H9 (cell line): ENCODE measurements at regions not wholly inside any gene's neighbourhood (a gene's known extent, or its start where the extent isn't known, plus 50 kb on each side); places are given as distances from the start of the nearest gene placed in this dataset.

Experiments
- DNase-seq: peaks from one replicate; pipeline ENCODE4 v3.0.0-alpha.2; 2017
- H2AFZ ChIP-seq: one replicate; pipeline ENCODE4 v1.6.1; 2013; ENCODE audit warnings: mild to moderate bottlenecking, low read length, control low read depth, moderate library complexity
- H2AK5ac ChIP-seq: 2 replicates; pipeline ENCODE4 v1.6.1; 2013; ENCODE audit warnings: low read length, control low read depth, mixed read lengths; ENCODE audit not compliant: insufficient read length
- H2BK120ac ChIP-seq: one replicate; pipeline ENCODE4 v1.6.1; 2013; ENCODE audit warnings: low read depth, mild to moderate bottlenecking, low read length, control low read depth, inconsistent platforms; ENCODE audit not compliant: poor library complexity, severe bottlenecking
- H2BK12ac ChIP-seq: 2 replicates; pipeline ENCODE4 v1.6.1; 2013; ENCODE audit warnings: low read length, control low read depth, mixed read lengths, low read depth; ENCODE audit not compliant: insufficient read length
- H2BK15ac ChIP-seq: 2 replicates; pipeline ENCODE4 v1.6.1; 2013; ENCODE audit warnings: low read depth, low read length, control low read depth
- H2BK20ac ChIP-seq: one replicate; pipeline ENCODE4 v1.6.1; 2013; ENCODE audit warnings: low read depth, mild to moderate bottlenecking, low read length, control low read depth, inconsistent platforms; ENCODE audit not compliant: poor library complexity, severe bottlenecking
- H2BK5ac ChIP-seq: 2 replicates; pipeline ENCODE4 v1.6.1; 2013; ENCODE audit warnings: low read length, control low read depth, mixed read lengths; ENCODE audit not compliant: insufficient read length
- H3K14ac ChIP-seq: 2 replicates; pipeline ENCODE4 v1.6.1; 2013; ENCODE audit warnings: low read length, control low read depth; ENCODE audit not compliant: insufficient read depth
- H3K18ac ChIP-seq: 2 replicates; pipeline ENCODE4 v1.6.1; 2013; ENCODE audit warnings: low read depth, mild to moderate bottlenecking, mixed read lengths, low read length, control low read depth; ENCODE audit not compliant: insufficient read length
- H3K23ac ChIP-seq: 2 replicates; pipeline ENCODE4 v1.6.1; 2013; ENCODE audit warnings: low read length, control low read depth, mixed read lengths, low read depth; ENCODE audit not compliant: insufficient read length
- H3K23me2 ChIP-seq: 2 replicates; pipeline ENCODE4 v1.6.1; 2013; ENCODE audit warnings: low read depth, mild to moderate bottlenecking, mixed read lengths, low read length, control low read depth; ENCODE audit not compliant: insufficient read length, poor library complexity, severe bottlenecking
- H3K27ac ChIP-seq: 2 replicates; pipeline ENCODE4 v1.5.1; 2013; ENCODE audit warnings: low read length, control low read depth, mixed read lengths, low read depth; ENCODE audit not compliant: insufficient read length
- H3K27me3 ChIP-seq: 2 replicates; pipeline ENCODE4 v1.6.1; 2013; ENCODE audit warnings: low read length, control low read depth, inconsistent platforms; ENCODE audit not compliant: insufficient read depth
- H3K4ac ChIP-seq: 2 replicates; pipeline ENCODE4 v1.6.1; 2013; ENCODE audit warnings: low read depth, mild to moderate bottlenecking, control low read depth, inconsistent platforms, low read length, moderate library complexity
- H3K4me1 ChIP-seq: 2 replicates; pipeline ENCODE4 v1.6.1; 2013; ENCODE audit warnings: low read length, control low read depth, inconsistent platforms; ENCODE audit not compliant: insufficient read depth
- H3K4me2 ChIP-seq: 2 replicates; pipeline ENCODE4 v1.6.1; 2013; ENCODE audit warnings: low read length, control low read depth, mixed read lengths; ENCODE audit not compliant: insufficient read length, insufficient read depth
- H3K56ac ChIP-seq: 2 replicates; pipeline ENCODE4 v1.6.1; 2013; ENCODE audit warnings: low read depth, mild to moderate bottlenecking, mixed read lengths, low read length, control low read depth; ENCODE audit not compliant: insufficient read length
- H3K79me1 ChIP-seq: 2 replicates; pipeline ENCODE4 v1.6.1; 2013; ENCODE audit warnings: low read depth, mild to moderate bottlenecking, moderate library complexity, low read length, control low read depth, inconsistent platforms; ENCODE audit not compliant: insufficient read depth, poor library complexity, severe bottlenecking
- H3K79me2 ChIP-seq: 2 replicates; pipeline ENCODE4 v1.6.1; 2013; ENCODE audit warnings: low read length, control low read depth, inconsistent platforms; ENCODE audit not compliant: insufficient read depth
- H3K9ac ChIP-seq: 2 replicates; pipeline ENCODE4 v1.6.1; 2013; ENCODE audit warnings: low read length, control low read depth, mixed read lengths; ENCODE audit not compliant: insufficient read length; ENCODE audit errors: extremely low read depth
- H3K9me3 ChIP-seq: one replicate; pipeline ENCODE4 v1.6.1; 2013; ENCODE audit warnings: low read depth, low read length, inconsistent platforms; ENCODE audit not compliant: control insufficient read depth
- H3T11ph ChIP-seq: one replicate; pipeline ENCODE4 v1.6.1; 2013; ENCODE audit warnings: mild to moderate bottlenecking, low read length, control low read depth, inconsistent platforms
- H4K20me1 ChIP-seq: one replicate; pipeline ENCODE4 v1.6.1; 2013; ENCODE audit not compliant: control insufficient read depth, insufficient read length, insufficient read depth
- H4K5ac ChIP-seq: 2 replicates; pipeline ENCODE4 v1.6.1; 2013; ENCODE audit warnings: low read depth, mild to moderate bottlenecking, mixed read lengths, low read length, control low read depth; ENCODE audit not compliant: insufficient read length
- H4K8ac ChIP-seq: replicated peaks from 2 replicates; pipeline ENCODE4 v1.6.1; 2013; ENCODE audit warnings: low read length, control low read depth, mixed read lengths, low read depth; ENCODE audit not compliant: insufficient read length
- H4K91ac ChIP-seq: 2 replicates; pipeline ENCODE4 v1.6.1; 2013; ENCODE audit warnings: low read depth, mild to moderate bottlenecking, moderate library complexity, mixed read lengths, low read length, control low read depth; ENCODE audit not compliant: insufficient read length
- H3K27ac Mint-ChIP-seq, 3 experiments: 2 replicates in 2 of 3; 3 replicates in 1 of 3; pipeline ENCODE4 v1.8.0; 2020 to 2021; ENCODE audit warnings: mixed read lengths in 3 of 3, mild to moderate bottlenecking in 1 of 3, moderate library complexity in 1 of 3
- H3K27me3 Mint-ChIP-seq: 2 replicates; pipeline ENCODE4 v1.8.0; 2021; ENCODE audit warnings: low read depth, mild to moderate bottlenecking, moderate library complexity, mixed read lengths
- H3K36me3 Mint-ChIP-seq, 3 experiments: 2 replicates in 2 of 3; 3 replicates in 1 of 3; pipeline ENCODE4 v1.8.0; 2020 to 2021; ENCODE audit warnings: low read depth in 3 of 3, mixed read lengths in 3 of 3; ENCODE audit not compliant: insufficient read depth in 1 of 3
- H3K4me1 Mint-ChIP-seq, 2 experiments: 2 replicates each; pipeline ENCODE4 v1.8.0; 2020; ENCODE audit warnings: mixed read lengths in 2 of 2
- H3K4me3 Mint-ChIP-seq, 2 experiments: 2 replicates in 1 of 2; 3 replicates in 1 of 2; pipeline ENCODE4 v1.8.0; 2020 to 2021; ENCODE audit warnings: mild to moderate bottlenecking in 2 of 2, mixed read lengths in 2 of 2, moderate library complexity in 1 of 2
- H3K9me3 Mint-ChIP-seq, 2 experiments: 2 replicates in 1 of 2; 3 replicates in 1 of 2; pipeline ENCODE4 v1.8.0; 2020; ENCODE audit warnings: mild to moderate bottlenecking in 2 of 2, mixed read lengths in 2 of 2, moderate library complexity in 1 of 2
- CTCF ChIP-seq: fragments of 200-600 bp; sonication (generic); conservative IDR thresholded peaks from 3 replicates; pipeline ENCODE4 v1.8.0; 2021; ENCODE audit warnings: antibody characterized with exemption, mild to moderate bottlenecking
- WGBS: extraction: QIAGEN DNeasy Blood & Tissue Kit; methylation state at CpG from one replicate; pipeline ENCODE4 v1.1.7; 2013; ENCODE audit warnings: missing lambda C conversion rate, low lambda C conversion rate, mixed read lengths; ENCODE audit not compliant: insufficient read length; ENCODE audit errors: extremely low coverage; 5-methylcytosine and 5-hydroxymethylcytosine counted together

- H4K91ac ChIP-seq, result no peak overlapping the region
- H3K4ac ChIP-seq, result no peak overlapping the region
- H2BK120ac ChIP-seq, result no peak overlapping the region
- no peak overlapping the region for H2AFZ ChIP-seq
- no peak overlapping the region for H4K5ac ChIP-seq
- H3K79me2 ChIP-seq, result no peaks in the 10 kb centered on the region
- Mint-ChIP-seq H3K4me3 (no peak overlapping the region), H3K27ac (no peak overlapping the region), H3K27me3 (no peaks in the 10 kb centered on the region; the same call in 1 of the 2 replicates), H3K4me1 (no peaks in the 10 kb centered on the region), H3K9me3 (peaks cover 11 to 16% of the 10 kb centered on the region in 2 experiments), H3K36me3 (peaks cover 7 to 10% (median 7%) of the 10 kb centered on the region in 3 experiments)
- H3K56ac ChIP-seq, result no peak overlapping the region
- H2BK20ac ChIP-seq, result no peak overlapping the region
- H3T11ph ChIP-seq, result no peak overlapping the region
- H2AK5ac ChIP-seq, result no peak overlapping the region
- H3K18ac ChIP-seq, result no peak overlapping the region
- no peak overlapping the region for H3K14ac ChIP-seq
- no peaks in the 10 kb centered on the region for H4K20me1 ChIP-seq
- no peaks in the 10 kb centered on the region for H3K4me1 ChIP-seq
- H3K4me2 ChIP-seq, result no peak overlapping the region
- no peaks in the 10 kb centered on the region for H3K79me1 ChIP-seq
- H3K27me3 ChIP-seq, result no peaks in the 10 kb centered on the region
- H3K27ac ChIP-seq, result no peak overlapping the region
- H3K23ac ChIP-seq, result no peak overlapping the region
- WGBS, result no CpG with 5 or more reads among the region's 1 CpG
- no peaks in the 10 kb centered on the region for H3K23me2 ChIP-seq
- H3K9me3 ChIP-seq, result peaks cover 10% of the 10 kb centered on the region
- H2BK12ac ChIP-seq, result no peak overlapping the region
- TF ChIP-seq CTCF, result no peak
- no peak overlapping the region for H2BK5ac ChIP-seq
- no peak overlapping the region for H2BK15ac ChIP-seq
- DNase-seq, result no peak
- H4K8ac ChIP-seq, result no peak overlapping the region
- H3K9ac ChIP-seq, result no peak overlapping the region
These were observed 502.9 kb upstream of the GNPDA2 start for GRCh38 chr4:45229206-45229605.
